ENCODE measurements at regions not wholly inside any gene's neighbourhood (a gene's known extent, or its start where the extent isn't known, plus 50 kb on each side); places are given as distances from the start of the nearest gene placed in this dataset.

DNA sequence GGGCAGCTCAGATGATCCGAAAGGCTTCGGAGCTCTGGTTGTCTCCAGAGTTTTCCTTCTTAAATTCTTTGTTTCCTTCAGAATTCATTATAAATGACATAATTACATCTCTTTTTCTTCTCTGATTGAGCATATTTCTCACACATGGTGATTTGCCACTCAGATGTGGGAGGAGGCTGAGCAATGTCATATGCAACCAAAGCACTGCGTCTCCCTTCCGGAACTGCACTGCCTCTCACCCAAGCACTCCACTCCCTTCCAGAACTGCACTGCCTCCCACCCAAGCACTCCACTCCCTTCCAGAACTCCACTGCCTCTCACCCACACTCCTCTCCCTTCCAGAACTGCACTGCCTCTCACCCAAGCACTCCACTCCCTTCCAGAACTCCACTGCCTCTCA lies 131.5 kb downstream of the SALL1 start:
- H3K27ac ChIP-seq (ENCODE audit: low read depth, low read length): no peak overlapping the region
- H3K27me3 ChIP-seq (ENCODE audit: control insufficient read depth, insufficient read depth, low read length): no peaks in the 10 kb centered on the region
- H3K9me3 ChIP-seq (ENCODE audit: control insufficient read depth, insufficient read depth, low read length): no peaks in the 10 kb centered on the region
- H3K4me3 ChIP-seq (ENCODE audit: low read depth, low read length): no peak overlapping the region
- 65% methylated on average over 2 of the region's 4 CpGs for WGBS (ENCODE audit: insufficient coverage)
- DNase-seq (ENCODE audit: low read depth in 4 of 6, low spot score in 6 of 6): no peak
- H3K4me1 ChIP-seq (ENCODE audit: control insufficient read depth, insufficient read depth, low read length): no peaks in the 10 kb centered on the region
- no peaks in the 10 kb centered on the region for H3K36me3 ChIP-seq (ENCODE audit: control insufficient read depth, insufficient read depth, low read length)

DNA sequence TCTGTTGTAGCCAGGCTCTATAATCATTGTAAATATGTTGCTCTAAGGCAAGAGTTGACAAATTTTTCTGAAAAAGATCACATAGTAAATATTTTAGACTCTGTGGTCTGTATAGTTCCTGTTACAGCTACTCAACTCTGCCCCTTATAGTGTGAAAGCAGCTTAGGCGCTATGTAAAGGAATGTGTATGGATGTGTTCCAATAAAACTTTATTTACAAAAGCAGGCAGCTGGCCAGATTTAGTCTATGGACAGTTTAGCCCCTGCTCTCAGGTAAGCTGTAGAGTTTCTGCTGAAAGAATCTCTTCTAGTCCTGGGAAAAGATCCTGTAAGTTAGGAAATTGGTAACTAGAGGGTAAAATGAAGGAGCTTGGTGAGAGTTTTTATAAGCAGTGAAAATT lies 133.1 kb downstream of the SALL1 start:
- WGBS (ENCODE audit: insufficient coverage): no CpG with 5 or more reads among the region's 1 CpG
- no peak overlapping the region for H3K4me3 ChIP-seq (ENCODE audit: low read depth, low read length)
- no peaks in the 10 kb centered on the region for H3K4me1 ChIP-seq (ENCODE audit: control insufficient read depth, insufficient read depth, low read length)
- H3K27ac ChIP-seq (ENCODE audit: low read depth, low read length): no peak overlapping the region
- no peaks in the 10 kb centered on the region for H3K9me3 ChIP-seq (ENCODE audit: control insufficient read depth, insufficient read depth, low read length)
- no peak for DNase-seq (ENCODE audit: low read depth in 4 of 6, low spot score in 6 of 6)
- no peaks in the 10 kb centered on the region for H3K27me3 ChIP-seq (ENCODE audit: control insufficient read depth, insufficient read depth, low read length)
- H3K36me3 ChIP-seq (ENCODE audit: control insufficient read depth, insufficient read depth, low read length): no peaks in the 10 kb centered on the region

DNA sequence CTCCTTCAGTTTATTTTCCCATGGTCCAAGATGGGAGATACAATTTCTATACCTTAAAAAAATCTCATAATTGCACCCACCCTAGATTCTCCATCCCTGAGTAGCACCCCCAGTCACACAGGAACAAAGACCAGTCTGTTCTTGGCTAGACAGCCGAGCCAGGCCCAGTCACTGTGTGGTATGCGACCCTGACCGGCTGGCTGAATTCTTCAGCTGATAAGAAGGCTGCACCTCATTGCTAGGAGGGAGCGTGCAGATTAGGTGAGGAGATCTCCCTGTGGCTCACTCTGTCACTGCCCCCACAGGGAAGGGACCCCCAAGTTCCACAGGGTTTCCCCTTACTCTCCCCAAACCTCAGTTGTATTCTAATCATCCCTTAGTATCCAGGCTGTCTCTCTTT lies 138.7 kb downstream of the SALL1 start:
- WGBS (ENCODE audit: insufficient coverage): 50% methylated on average over 2 of the region's 4 CpGs
- H3K4me1 ChIP-seq (ENCODE audit: control insufficient read depth, insufficient read depth, low read length): no peaks in the 10 kb centered on the region
- no peak overlapping the region for H3K27ac ChIP-seq (ENCODE audit: low read depth, low read length)
- H3K27me3 ChIP-seq (ENCODE audit: control insufficient read depth, insufficient read depth, low read length): no peaks in the 10 kb centered on the region
- no peak overlapping the region for H3K4me3 ChIP-seq (ENCODE audit: low read depth, low read length)
- H3K9me3 ChIP-seq (ENCODE audit: control insufficient read depth, insufficient read depth, low read length): peaks cover 1% of the 10 kb centered on the region
- no peaks in the 10 kb centered on the region for H3K36me3 ChIP-seq (ENCODE audit: control insufficient read depth, insufficient read depth, low read length)
- DNase-seq (ENCODE audit: low read depth in 4 of 6, low spot score in 6 of 6): no peak

DNA sequence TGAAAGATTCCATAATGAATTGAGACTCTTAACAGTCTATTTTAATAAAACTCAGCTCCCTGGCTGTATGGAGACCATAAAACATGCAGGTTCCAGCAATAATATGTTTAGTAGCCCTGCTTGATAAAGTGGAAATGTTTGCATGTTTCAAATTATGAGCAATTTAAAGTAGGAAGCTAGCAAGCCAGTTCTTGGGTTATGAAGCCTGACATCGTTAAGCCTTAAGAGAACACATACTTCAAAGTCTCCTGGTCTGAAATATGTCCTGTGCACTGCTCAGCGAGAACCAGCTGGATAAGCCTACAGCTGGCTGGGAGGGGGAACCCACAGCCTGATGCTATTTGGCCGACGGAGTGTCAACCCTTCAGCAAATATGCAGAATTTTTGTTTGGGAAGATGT lies 140.3 kb downstream of the SALL1 start:
- DNase-seq (ENCODE audit: low read depth in 4 of 6, low spot score in 6 of 6): peak in 1 of 6 donors; percentile 71
- Histone ChIP-seq H3K4me1 (ENCODE audit: control insufficient read depth, insufficient read depth, low read length) (no peaks in the 10 kb centered on the region), H3K27ac (ENCODE audit: low read depth, low read length) (no peak overlapping the region), H3K4me3 (ENCODE audit: low read depth, low read length) (no peak overlapping the region), H3K27me3 (ENCODE audit: control insufficient read depth, insufficient read depth, low read length) (no peaks in the 10 kb centered on the region), H3K9me3 (ENCODE audit: control insufficient read depth, insufficient read depth, low read length) (peaks cover 1% of the 10 kb centered on the region), H3K36me3 (ENCODE audit: control insufficient read depth, insufficient read depth, low read length) (no peaks in the 10 kb centered on the region)
- WGBS (ENCODE audit: insufficient coverage): no CpG with 5 or more reads among the region's 4 CpGs

DNA sequence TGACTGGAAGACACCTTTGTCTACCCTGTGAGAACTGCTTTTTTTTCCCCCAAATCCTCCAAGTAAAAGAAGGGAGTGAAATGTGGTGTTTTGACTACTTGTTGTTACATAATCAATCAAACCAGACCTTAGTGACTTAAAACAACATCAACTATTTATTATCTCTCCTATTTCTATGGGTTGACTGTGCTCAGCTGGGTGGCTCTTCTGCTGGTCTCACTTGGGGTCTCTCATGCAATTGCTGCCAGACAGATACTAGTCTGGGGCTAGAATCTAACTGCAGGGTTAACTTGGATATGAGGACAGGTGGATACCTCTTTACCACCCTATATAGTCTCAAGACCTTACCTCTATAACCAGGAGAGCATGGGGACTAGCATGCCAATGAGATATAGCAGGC lies 141.3 kb downstream of the SALL1 start:
- DNase-seq (ENCODE audit: low read depth in 4 of 6, low spot score in 6 of 6): no peak
- Histone ChIP-seq H3K9me3 (ENCODE audit: control insufficient read depth, insufficient read depth, low read length) (peaks cover 1% of the 10 kb centered on the region), H3K4me3 (ENCODE audit: low read depth, low read length) (no peak overlapping the region), H3K27ac (ENCODE audit: low read depth, low read length) (no peak overlapping the region), H3K27me3 (ENCODE audit: control insufficient read depth, insufficient read depth, low read length) (no peaks in the 10 kb centered on the region), H3K36me3 (ENCODE audit: control insufficient read depth, insufficient read depth, low read length) (no peaks in the 10 kb centered on the region), H3K4me1 (ENCODE audit: control insufficient read depth, insufficient read depth, low read length) (no peaks in the 10 kb centered on the region)

DNA sequence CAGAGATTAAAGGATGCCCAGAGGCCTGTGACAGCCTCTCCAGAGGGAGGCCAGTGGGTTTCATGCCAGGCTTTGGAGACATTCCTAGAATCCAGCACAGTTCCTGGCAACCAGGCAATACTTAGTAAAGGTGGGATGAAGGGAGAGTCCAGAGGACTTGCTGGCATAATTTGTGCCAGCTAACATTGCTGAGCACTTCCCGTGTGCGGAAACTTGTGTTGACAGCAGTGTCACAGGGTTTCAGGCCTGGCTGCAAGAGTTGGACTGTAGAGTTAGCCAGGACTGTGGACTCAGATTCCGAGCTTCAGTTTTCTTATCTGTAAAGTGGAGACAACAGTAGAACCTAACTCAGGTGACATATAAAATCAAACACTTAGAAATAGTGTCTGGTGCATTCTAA lies 141.7 kb downstream of the SALL1 start:
- no peaks in the 10 kb centered on the region for H3K4me1 ChIP-seq (ENCODE audit: control insufficient read depth, insufficient read depth, low read length)

DNA sequence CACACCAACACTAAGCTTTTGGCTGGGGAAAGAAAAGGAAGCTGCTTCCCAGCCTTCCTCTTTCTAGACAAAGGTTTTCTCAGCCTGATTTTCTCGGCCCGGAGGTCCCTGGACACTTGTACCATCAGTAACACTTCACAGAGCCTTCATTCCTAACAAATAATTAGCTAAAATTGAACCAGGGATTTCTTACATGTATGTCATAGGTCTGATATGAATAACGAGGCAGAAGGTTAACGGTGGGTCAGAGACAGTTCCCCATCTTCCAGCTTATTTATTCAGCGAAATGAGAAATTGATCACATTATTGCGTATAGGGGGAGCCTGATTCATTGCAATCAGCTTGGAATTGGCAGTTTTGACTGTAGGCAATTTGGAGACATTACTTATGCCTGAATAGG lies 142.5 kb downstream of the SALL1 start:
- Histone ChIP-seq H3K4me3 (ENCODE audit: low read depth, low read length) (no peak overlapping the region), H3K4me1 (ENCODE audit: control insufficient read depth, insufficient read depth, low read length) (no peaks in the 10 kb centered on the region), H3K9me3 (ENCODE audit: control insufficient read depth, insufficient read depth, low read length) (peaks cover 1% of the 10 kb centered on the region), H3K36me3 (ENCODE audit: control insufficient read depth, insufficient read depth, low read length) (no peaks in the 10 kb centered on the region), H3K27ac (ENCODE audit: low read depth, low read length) (no peak overlapping the region), H3K27me3 (ENCODE audit: control insufficient read depth, insufficient read depth, low read length) (no peaks in the 10 kb centered on the region)
- no CpG with 5 or more reads among the region's 6 CpGs for WGBS (ENCODE audit: insufficient coverage)
- DNase-seq (ENCODE audit: low read depth in 4 of 6, low spot score in 6 of 6): peak in 1 of 6 donors; percentile 13

More for the DNA sequence above, 141.7 kb downstream of the SALL1 start:
- no peak overlapping the region for H3K4me3 ChIP-seq (ENCODE audit: low read depth, low read length)
- H3K36me3 ChIP-seq (ENCODE audit: control insufficient read depth, insufficient read depth, low read length): no peaks in the 10 kb centered on the region
- WGBS (ENCODE audit: insufficient coverage): 97% methylated on average over 2 of the region's 3 CpGs
- no peak for DNase-seq (ENCODE audit: low read depth in 4 of 6, low spot score in 6 of 6)
- H3K27me3 ChIP-seq (ENCODE audit: control insufficient read depth, insufficient read depth, low read length): no peaks in the 10 kb centered on the region
- no peak overlapping the region for H3K27ac ChIP-seq (ENCODE audit: low read depth, low read length)
- peaks cover 1% of the 10 kb centered on the region for H3K9me3 ChIP-seq (ENCODE audit: control insufficient read depth, insufficient read depth, low read length)

DNA sequence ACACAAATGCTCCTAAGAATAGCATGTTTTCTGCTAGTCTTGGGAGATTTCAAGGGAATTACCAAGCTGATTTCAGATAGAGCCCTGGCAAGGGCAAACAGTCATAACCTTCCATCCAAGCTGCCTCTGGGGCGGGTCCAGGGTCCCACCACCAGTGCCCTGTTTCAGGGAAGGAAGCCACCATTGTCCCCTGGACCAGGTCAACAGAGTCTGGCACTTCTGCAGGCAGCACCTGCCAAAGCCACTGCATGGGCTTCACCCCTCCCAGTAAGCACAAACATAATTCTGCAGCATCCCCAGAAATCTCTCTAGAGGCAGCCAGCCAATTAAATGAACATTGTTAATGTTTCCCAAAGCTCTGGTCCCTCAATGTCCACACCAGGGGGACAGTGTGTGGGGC lies 143.0 kb downstream of the SALL1 start:
- Histone ChIP-seq H3K9me3 (ENCODE audit: control insufficient read depth, insufficient read depth, low read length) (peaks cover 1% of the 10 kb centered on the region), H3K4me3 (ENCODE audit: low read depth, low read length) (no peak overlapping the region), H3K4me1 (ENCODE audit: control insufficient read depth, insufficient read depth, low read length) (no peaks in the 10 kb centered on the region), H3K36me3 (ENCODE audit: control insufficient read depth, insufficient read depth, low read length) (no peaks in the 10 kb centered on the region), H3K27ac (ENCODE audit: low read depth, low read length) (no peak overlapping the region), H3K27me3 (ENCODE audit: control insufficient read depth, insufficient read depth, low read length) (no peaks in the 10 kb centered on the region)
- no peak for DNase-seq (ENCODE audit: low read depth in 4 of 6, low spot score in 6 of 6)
- WGBS (ENCODE audit: insufficient coverage): 85% methylated on average over 1 of the region's 1 CpG

DNA sequence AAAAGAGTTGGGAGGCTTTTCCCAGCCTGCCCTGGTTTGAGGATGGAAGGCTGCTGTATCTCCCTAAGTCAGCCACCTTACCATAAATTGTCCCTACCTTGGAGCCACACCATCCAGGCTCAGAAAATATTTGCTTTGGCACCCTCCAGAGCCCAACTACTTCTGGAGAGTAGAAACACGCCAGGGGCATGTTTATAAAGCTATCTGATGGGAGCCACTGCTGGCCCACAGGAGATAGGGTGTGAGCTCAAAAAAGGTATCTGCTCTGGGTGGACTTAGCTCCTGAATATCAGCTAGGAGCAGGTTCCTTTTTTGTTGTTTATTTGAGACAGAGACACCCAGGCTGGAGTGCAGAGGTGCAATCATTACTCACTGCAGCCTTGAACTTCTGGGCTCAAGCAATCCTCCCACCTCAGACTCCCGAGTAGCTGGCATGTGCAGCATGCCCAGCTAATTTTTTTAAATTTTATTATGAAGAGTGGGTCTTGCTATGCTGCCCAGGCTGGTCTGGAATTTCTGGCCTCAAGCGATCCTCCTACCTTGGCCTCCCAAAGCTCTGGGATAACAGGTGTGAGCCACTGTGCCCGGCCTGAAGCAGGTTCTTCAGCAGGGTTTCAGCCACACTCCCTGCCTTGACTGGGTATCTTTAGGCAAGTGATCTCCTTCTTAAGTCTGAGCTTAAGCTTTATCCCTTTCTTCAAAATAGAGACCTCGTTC lies 147.1 kb downstream of the SALL1 start:
- Histone ChIP-seq H3K36me3 (ENCODE audit: control insufficient read depth, insufficient read depth, low read length) (no peaks in the 10 kb centered on the region), H3K27ac (ENCODE audit: low read depth, low read length) (no peak overlapping the region), H3K27me3 (ENCODE audit: control insufficient read depth, insufficient read depth, low read length) (no peaks in the 10 kb centered on the region), H3K9me3 (ENCODE audit: control insufficient read depth, insufficient read depth, low read length) (no peaks in the 10 kb centered on the region), H3K4me1 (ENCODE audit: control insufficient read depth, insufficient read depth, low read length) (no peaks in the 10 kb centered on the region), H3K4me3 (ENCODE audit: low read depth, low read length) (no peak overlapping the region)
- 93% methylated on average over 4 of the region's 5 CpGs for WGBS (ENCODE audit: insufficient coverage)
- DNase-seq (ENCODE audit: low read depth in 4 of 6, low spot score in 6 of 6): no peak

DNA sequence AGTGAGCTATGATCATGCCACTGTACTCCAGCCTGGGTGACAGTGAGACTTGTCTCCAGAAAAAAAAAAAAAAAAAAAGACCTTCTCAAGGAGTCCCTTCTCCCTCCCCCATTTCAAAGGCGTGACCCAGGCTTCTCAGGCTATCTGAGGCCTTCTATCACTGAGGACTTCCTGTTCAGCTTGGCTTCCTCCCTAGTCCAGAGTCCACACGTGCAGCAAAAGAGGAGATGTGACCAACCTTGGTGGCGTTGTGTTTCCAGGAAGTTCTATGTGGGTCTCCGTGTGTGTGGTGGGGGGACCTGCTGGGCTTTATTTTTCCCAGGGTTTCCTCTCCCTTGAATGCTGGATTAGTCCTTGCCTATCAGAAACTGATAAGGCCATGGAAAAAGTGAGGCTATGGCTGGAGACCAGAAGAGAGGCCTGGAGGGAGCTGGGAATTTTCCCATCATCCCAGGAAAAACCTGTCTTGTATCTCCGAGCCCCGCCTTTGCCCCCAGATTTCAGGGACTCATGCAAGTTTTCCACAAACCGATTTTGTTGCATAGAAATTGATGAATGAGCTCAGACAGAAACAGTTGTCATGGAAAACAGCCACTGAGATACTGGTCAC lies 148.1 kb downstream of the SALL1 start:
- no peak overlapping the region for H3K4me3 ChIP-seq (ENCODE audit: low read depth, low read length)
- H3K27ac ChIP-seq (ENCODE audit: low read depth, low read length): no peak overlapping the region
- no peak for DNase-seq (ENCODE audit: low read depth in 4 of 6, low spot score in 6 of 6)
- no peaks in the 10 kb centered on the region for H3K9me3 ChIP-seq (ENCODE audit: control insufficient read depth, insufficient read depth, low read length)
- no peaks in the 10 kb centered on the region for H3K27me3 ChIP-seq (ENCODE audit: control insufficient read depth, insufficient read depth, low read length)
- no peaks in the 10 kb centered on the region for H3K36me3 ChIP-seq (ENCODE audit: control insufficient read depth, insufficient read depth, low read length)
- H3K4me1 ChIP-seq (ENCODE audit: control insufficient read depth, insufficient read depth, low read length): no peaks in the 10 kb centered on the region
- 89% methylated on average over 5 of the region's 7 CpGs for WGBS (ENCODE audit: insufficient coverage)
